Neural cell (in vitro differentiated cells): ENCODE measurements at regions not wholly inside any gene's neighbourhood (a gene's known extent, or its start where the extent isn't known, plus 50 kb on each side); places are given as distances from the start of the nearest gene placed in this dataset.

ENCODE experiments used
- H2AFZ ChIP-seq: fragments of 200-600, 300-800 bp; sonication (generic), shearing (Covaris generic); 2 replicates; pipeline ENCODE4 v1.6.0; 2014; ENCODE audit warnings: low read depth, mild to moderate bottlenecking, antibody characterized with exemption, low read length, moderate library complexity
- H3F3A ChIP-seq: fragments of 200-600 bp; shearing (Covaris generic); 2 replicates; pipeline ENCODE4 v1.6.1; 2016; ENCODE audit warnings: mild to moderate bottlenecking, moderate library complexity, mixed read lengths, antibody characterized with exemption, low read length; ENCODE audit not compliant: insufficient read depth, poor library complexity, severe bottlenecking
- H3K27ac ChIP-seq: fragments of 200-600, 300-800 bp; sonication (generic), shearing (Covaris generic); 2 replicates; pipeline ENCODE4 v1.5.1; 2014; ENCODE audit warnings: mild to moderate bottlenecking, low read length, moderate library complexity
- H3K27me3 ChIP-seq: fragments of 300-800, 200-600 bp; sonication (generic), shearing (Covaris generic); 2 replicates; pipeline ENCODE4 v1.6.0; 2014; ENCODE audit warnings: mild to moderate bottlenecking, low read depth, low read length, moderate library complexity; ENCODE audit not compliant: insufficient read depth
- H3K36me3 ChIP-seq: fragments of 300-800, 200-600 bp; sonication (generic), shearing (Covaris generic); 2 replicates; pipeline ENCODE4 v1.5.1; 2014; ENCODE audit warnings: mild to moderate bottlenecking, antibody characterized with exemption, low read length, moderate library complexity; ENCODE audit not compliant: insufficient read depth
- H3K4me2 ChIP-seq: fragments of 300-800, 200-600 bp; sonication (generic), shearing (Covaris generic); 2 replicates; pipeline ENCODE4 v1.6.0; 2014; ENCODE audit warnings: mild to moderate bottlenecking, low read length
- H3K4me3 ChIP-seq: fragments of 300-800, 200-600 bp; sonication (generic), shearing (Covaris generic); 2 replicates; pipeline ENCODE4 v1.5.1; 2014; ENCODE audit warnings: mild to moderate bottlenecking, low read length, moderate library complexity
- H3K79me2 ChIP-seq: fragments of 200-600 bp; shearing (Covaris generic); replicated peaks from 2 replicates; pipeline ENCODE4 v1.6.0; 2014; ENCODE audit warnings: mild to moderate bottlenecking, low read length, moderate library complexity; ENCODE audit not compliant: insufficient read depth
- H3K9ac ChIP-seq: fragments of 300-800, 200-600 bp; sonication (generic), shearing (Covaris generic); 2 replicates; pipeline ENCODE4 v1.6.1; 2016; ENCODE audit warnings: mild to moderate bottlenecking, low read length, mixed read lengths
- H3K9me2 ChIP-seq: fragments of 200-600 bp; shearing (Covaris generic); 2 replicates; pipeline ENCODE4 v1.6.1; 2016; ENCODE audit warnings: mild to moderate bottlenecking, low read length, mixed read lengths; ENCODE audit not compliant: insufficient read depth
- H3K9me3 ChIP-seq: fragments of 200-600, 300-800 bp; sonication (generic), shearing (Covaris generic); 2 replicates; pipeline ENCODE4 v1.6.1; 2016; ENCODE audit warnings: mild to moderate bottlenecking, mixed run types, low read length, moderate library complexity, mixed read lengths
- H4K20me1 ChIP-seq: fragments of 200-600 bp; shearing (Covaris generic); 2 replicates; pipeline ENCODE4 v1.6.1; 2016; ENCODE audit warnings: mild to moderate bottlenecking, mixed run types; ENCODE audit not compliant: insufficient read depth
- EP300 ChIP-seq: fragments of 450-650 bp; conservative IDR thresholded peaks from 2 replicates; pipeline ENCODE4 v1.6.1; 2014; ENCODE audit warnings: antibody characterized with exemption, mild to moderate bottlenecking, moderate library complexity; ENCODE audit not compliant: poor library complexity, severe bottlenecking
- EZH2 ChIP-seq: fragments of 200-600, 300-800 bp; shearing (Covaris generic), sonication (generic); IDR thresholded peaks from 2 replicates; pipeline ENCODE4 v1.6.1; 2014; ENCODE audit warnings: antibody characterized with exemption, low read length, borderline replicate concordance, mild to moderate bottlenecking; ENCODE audit not compliant: insufficient read depth, poor library complexity, severe bottlenecking
- MXI1 ChIP-seq: fragments of 450-650 bp; conservative IDR thresholded peaks from 2 replicates; pipeline ENCODE4 v1.6.1; 2014; ENCODE audit warnings: antibody characterized with exemption, mild to moderate bottlenecking; ENCODE audit not compliant: poor library complexity, severe bottlenecking
- POLR2AphosphoS5 ChIP-seq: IDR thresholded peaks from 2 replicates; pipeline ENCODE4 v1.6.1; 2012
- RAD21 ChIP-seq: fragments of 450-650 bp; conservative IDR thresholded peaks from 2 replicates; pipeline ENCODE4 v1.6.1; 2014; ENCODE audit warnings: antibody characterized with exemption, mild to moderate bottlenecking, moderate library complexity
- SMC3 ChIP-seq: fragments of 450-650 bp; conservative IDR thresholded peaks from 2 replicates; pipeline ENCODE4 v1.6.1; 2014; ENCODE audit warnings: antibody characterized with exemption, mild to moderate bottlenecking, moderate library complexity; ENCODE audit not compliant: poor library complexity
- TAF1 ChIP-seq: IDR thresholded peaks from 2 replicates; pipeline ENCODE4 v1.6.1; 2012; ENCODE audit warnings: low read depth
- TF ChIP-seq, protein P1 (sequence below): fragments of 450-650 bp; IDR thresholded peaks from 2 replicates; pipeline ENCODE4 v1.5.1; 2014; ENCODE audit warnings: antibody characterized with exemption, mild to moderate bottlenecking, moderate library complexity; ENCODE audit not compliant: poor library complexity, severe bottlenecking
- TF ChIP-seq, protein P2 (sequence below): IDR thresholded peaks from 2 replicates; pipeline ENCODE4 v1.6.1; 2012; ENCODE audit warnings: borderline replicate concordance

DNA sequence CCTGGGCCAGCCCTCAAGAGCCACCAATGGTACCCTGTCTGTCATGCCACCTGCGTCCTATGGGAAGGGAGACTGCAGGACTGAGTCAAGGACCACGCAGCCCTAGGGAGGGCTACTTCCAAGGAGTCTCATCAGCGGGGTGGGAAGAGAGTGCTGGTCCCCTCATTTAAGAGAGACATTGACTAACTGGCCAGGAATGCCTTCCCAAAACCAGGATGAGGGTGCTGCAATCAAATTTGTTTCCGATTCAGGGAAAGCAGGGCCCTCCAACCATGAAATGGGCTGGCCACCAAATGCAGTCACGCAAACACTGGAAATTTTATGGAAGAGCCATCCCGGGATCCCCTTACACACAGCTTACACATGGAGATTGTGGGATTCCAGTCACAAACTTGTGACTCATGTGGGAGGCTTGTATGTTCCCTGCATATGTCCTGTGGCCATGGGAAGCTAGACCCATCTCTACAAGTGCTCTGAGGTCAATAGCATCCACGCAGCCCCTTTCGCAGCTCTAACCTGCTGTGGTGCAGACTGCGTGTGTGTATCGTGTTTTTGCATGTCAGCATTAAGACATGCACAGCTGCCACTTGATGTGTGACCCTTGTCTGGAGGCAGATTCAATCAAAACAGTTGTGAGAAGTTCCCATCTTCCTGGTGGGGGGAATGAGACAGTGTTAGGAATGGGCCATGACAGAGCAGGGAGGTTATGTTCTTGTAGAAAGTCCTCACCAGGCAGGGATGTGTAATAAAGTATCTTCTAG, 53.0 kb upstream of the CST7 start:
- Histone ChIP-seq H3K9me3 (peaks cover 6% of the 10 kb centered on the region), H2AFZ (no peak overlapping the region), H3K27ac (no peak overlapping the region), H3K27me3 (no peaks in the 10 kb centered on the region), H3K4me2 (no peak overlapping the region), H3K4me3 (no peak overlapping the region), H3K9me2 (no peaks in the 10 kb centered on the region), H3F3A (no peaks in the 10 kb centered on the region), H3K36me3 (no peaks in the 10 kb centered on the region), H3K9ac (no peak overlapping the region), H3K79me2 (no peaks in the 10 kb centered on the region), H4K20me1 (no peaks in the 10 kb centered on the region)
- TF ChIP-seq, protein P1, sequence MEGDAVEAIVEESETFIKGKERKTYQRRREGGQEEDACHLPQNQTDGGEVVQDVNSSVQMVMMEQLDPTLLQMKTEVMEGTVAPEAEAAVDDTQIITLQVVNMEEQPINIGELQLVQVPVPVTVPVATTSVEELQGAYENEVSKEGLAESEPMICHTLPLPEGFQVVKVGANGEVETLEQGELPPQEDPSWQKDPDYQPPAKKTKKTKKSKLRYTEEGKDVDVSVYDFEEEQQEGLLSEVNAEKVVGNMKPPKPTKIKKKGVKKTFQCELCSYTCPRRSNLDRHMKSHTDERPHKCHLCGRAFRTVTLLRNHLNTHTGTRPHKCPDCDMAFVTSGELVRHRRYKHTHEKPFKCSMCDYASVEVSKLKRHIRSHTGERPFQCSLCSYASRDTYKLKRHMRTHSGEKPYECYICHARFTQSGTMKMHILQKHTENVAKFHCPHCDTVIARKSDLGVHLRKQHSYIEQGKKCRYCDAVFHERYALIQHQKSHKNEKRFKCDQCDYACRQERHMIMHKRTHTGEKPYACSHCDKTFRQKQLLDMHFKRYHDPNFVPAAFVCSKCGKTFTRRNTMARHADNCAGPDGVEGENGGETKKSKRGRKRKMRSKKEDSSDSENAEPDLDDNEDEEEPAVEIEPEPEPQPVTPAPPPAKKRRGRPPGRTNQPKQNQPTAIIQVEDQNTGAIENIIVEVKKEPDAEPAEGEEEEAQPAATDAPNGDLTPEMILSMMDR = no peak
- TF ChIP-seq POLR2AphosphoS5 (no peak), MXI1 (no peak), EZH2 (no peak), EP300 (no peak), RAD21 (no peak), SMC3 (no peak), TAF1 (no peak)
- TF ChIP-seq, protein P2, sequence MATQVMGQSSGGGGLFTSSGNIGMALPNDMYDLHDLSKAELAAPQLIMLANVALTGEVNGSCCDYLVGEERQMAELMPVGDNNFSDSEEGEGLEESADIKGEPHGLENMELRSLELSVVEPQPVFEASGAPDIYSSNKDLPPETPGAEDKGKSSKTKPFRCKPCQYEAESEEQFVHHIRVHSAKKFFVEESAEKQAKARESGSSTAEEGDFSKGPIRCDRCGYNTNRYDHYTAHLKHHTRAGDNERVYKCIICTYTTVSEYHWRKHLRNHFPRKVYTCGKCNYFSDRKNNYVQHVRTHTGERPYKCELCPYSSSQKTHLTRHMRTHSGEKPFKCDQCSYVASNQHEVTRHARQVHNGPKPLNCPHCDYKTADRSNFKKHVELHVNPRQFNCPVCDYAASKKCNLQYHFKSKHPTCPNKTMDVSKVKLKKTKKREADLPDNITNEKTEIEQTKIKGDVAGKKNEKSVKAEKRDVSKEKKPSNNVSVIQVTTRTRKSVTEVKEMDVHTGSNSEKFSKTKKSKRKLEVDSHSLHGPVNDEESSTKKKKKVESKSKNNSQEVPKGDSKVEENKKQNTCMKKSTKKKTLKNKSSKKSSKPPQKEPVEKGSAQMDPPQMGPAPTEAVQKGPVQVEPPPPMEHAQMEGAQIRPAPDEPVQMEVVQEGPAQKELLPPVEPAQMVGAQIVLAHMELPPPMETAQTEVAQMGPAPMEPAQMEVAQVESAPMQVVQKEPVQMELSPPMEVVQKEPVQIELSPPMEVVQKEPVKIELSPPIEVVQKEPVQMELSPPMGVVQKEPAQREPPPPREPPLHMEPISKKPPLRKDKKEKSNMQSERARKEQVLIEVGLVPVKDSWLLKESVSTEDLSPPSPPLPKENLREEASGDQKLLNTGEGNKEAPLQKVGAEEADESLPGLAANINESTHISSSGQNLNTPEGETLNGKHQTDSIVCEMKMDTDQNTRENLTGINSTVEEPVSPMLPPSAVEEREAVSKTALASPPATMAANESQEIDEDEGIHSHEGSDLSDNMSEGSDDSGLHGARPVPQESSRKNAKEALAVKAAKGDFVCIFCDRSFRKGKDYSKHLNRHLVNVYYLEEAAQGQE = no peak

DNA sequence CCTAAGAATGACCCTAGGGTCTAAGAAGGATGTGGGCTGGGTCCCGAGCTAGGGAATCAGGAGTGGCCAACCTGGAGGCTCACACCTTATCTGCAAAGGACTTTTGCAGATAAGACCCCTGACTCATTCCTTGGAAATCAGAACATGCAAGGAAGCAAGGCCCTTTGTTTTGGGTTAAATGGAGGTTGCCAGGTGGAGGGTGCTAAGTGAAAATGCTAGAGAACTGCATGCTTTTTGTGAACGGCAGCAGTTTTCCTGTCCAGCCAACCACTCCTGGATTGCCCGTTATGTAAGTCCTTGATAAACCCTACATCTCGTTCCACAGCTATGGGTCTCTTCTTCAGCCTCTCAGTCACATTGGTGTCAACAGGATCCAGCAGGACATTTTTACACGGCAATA, 52.1 kb upstream of the CST7 start:
- Histone ChIP-seq H3K27me3 (no peaks in the 10 kb centered on the region), H3K4me3 (no peak overlapping the region), H4K20me1 (no peaks in the 10 kb centered on the region), H3K27ac (no peak overlapping the region), H3K9me2 (no peaks in the 10 kb centered on the region), H3K4me2 (no peak overlapping the region), H3K9ac (no peak overlapping the region), H3F3A (no peaks in the 10 kb centered on the region), H3K9me3 (peaks cover 6% of the 10 kb centered on the region), H3K36me3 (no peaks in the 10 kb centered on the region), H2AFZ (no peak overlapping the region), H3K79me2 (no peaks in the 10 kb centered on the region)
- TF ChIP-seq, protein P1 = no peak
- TF ChIP-seq TAF1 (no peak), EP300 (no peak), SMC3 (no peak), MXI1 (no peak), POLR2AphosphoS5 (no peak), EZH2 (no peak), RAD21 (no peak)
- TF ChIP-seq, protein P2 = no peak
